ENCODE measurements at regions not wholly inside any gene's neighbourhood (a gene's known extent, or its start where the extent isn't known, plus 50 kb on each side); places are given as distances from the start of the nearest gene placed in this dataset.

DNA sequence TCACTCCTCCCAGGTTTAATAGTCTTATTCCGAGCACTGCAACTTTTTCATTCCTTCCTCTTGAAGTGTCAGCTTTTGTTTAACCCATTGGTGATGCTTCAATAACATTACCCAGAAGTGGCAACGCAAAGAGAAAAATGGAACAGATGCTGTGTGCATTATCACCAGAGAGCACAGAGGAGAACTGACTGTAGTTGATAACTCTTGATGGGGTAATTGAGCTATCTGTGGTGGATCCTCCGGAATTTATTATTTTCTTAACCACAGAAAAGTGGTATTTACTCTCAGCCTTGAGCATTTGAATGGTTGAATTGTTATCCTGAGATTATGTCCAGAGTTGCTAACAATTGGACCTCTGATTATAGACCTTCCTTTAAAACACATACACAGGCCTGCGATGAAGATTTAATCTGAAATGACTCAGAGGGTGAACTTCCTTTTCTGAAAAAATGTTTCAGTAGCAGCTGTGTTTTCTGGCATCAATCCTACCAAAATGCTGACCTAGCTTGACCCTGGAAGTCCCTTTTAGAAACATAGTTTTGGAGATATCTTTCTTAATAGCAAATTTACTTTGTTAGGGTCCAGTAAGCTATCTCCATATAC, 1584.4 kb upstream of the LRRTM3 start:
- no peak overlapping the region for H2AFZ ChIP-seq (ENCODE audit: low read length)
- H4K20me1 ChIP-seq (ENCODE audit: insufficient read depth, low read length): no peaks in the 10 kb centered on the region
- H3K36me3 ChIP-seq (ENCODE audit: insufficient read depth, low read length): no peaks in the 10 kb centered on the region
- H3K9ac ChIP-seq (ENCODE audit: low read length): no peak overlapping the region
- H3F3A ChIP-seq (ENCODE audit: insufficient read depth, low read length): no peaks in the 10 kb centered on the region
- H3K4me3 ChIP-seq (ENCODE audit: low read depth, low read length, poor library complexity, severe bottlenecking): no peak overlapping the region
- H3K9me2 ChIP-seq (ENCODE audit: low read depth, low read length): no peaks in the 10 kb centered on the region
- H3K4me1 ChIP-seq (ENCODE audit: insufficient read depth, low read length, severe bottlenecking): no peaks in the 10 kb centered on the region
- no peak overlapping the region for H3K4me2 ChIP-seq (ENCODE audit: low read length)
- no peaks in the 10 kb centered on the region for H3K27me3 ChIP-seq (ENCODE audit: insufficient read depth, low read length)
- H3K9me3 ChIP-seq (ENCODE audit: low read length): no peaks in the 10 kb centered on the region
- H3K79me2 ChIP-seq (ENCODE audit: insufficient read depth, low read length): no peaks in the 10 kb centered on the region
- H3K27ac ChIP-seq (ENCODE audit: low read depth, low read length, poor library complexity, severe bottlenecking): no peak overlapping the region
- TF ChIP-seq EZH2 (IDR thresholded peaks at IDR 0.05; ENCODE audit: borderline replicate concordance, low read length): no peak
- TF ChIP-seq, protein P1, sequence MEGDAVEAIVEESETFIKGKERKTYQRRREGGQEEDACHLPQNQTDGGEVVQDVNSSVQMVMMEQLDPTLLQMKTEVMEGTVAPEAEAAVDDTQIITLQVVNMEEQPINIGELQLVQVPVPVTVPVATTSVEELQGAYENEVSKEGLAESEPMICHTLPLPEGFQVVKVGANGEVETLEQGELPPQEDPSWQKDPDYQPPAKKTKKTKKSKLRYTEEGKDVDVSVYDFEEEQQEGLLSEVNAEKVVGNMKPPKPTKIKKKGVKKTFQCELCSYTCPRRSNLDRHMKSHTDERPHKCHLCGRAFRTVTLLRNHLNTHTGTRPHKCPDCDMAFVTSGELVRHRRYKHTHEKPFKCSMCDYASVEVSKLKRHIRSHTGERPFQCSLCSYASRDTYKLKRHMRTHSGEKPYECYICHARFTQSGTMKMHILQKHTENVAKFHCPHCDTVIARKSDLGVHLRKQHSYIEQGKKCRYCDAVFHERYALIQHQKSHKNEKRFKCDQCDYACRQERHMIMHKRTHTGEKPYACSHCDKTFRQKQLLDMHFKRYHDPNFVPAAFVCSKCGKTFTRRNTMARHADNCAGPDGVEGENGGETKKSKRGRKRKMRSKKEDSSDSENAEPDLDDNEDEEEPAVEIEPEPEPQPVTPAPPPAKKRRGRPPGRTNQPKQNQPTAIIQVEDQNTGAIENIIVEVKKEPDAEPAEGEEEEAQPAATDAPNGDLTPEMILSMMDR (IDR thresholded peaks at IDR 0.05; ENCODE audit: low read length): no peak

DNA sequence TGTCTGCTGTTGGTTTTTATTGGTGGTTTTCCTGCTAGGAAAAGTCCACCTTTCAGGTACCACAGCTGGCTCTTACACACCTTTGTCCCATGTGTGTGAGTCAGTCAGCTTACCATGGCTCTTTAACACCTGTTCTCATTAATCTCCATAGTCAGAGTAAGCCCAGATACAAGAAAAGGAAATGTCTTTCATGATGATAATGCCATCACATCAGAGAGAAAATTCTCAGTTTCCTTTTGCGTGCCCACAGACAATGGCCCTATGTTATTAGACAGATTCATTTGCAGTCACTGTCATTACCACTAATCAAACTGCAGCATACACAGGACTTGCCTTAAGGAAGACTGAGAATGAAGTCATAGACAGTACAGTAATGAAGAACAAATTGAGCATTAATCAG, 1583.6 kb upstream of the LRRTM3 start:
- Histone ChIP-seq H3K27me3 (ENCODE audit: insufficient read depth, low read length) (no peaks in the 10 kb centered on the region), H3F3A (ENCODE audit: insufficient read depth, low read length) (no peaks in the 10 kb centered on the region), H3K4me3 (ENCODE audit: low read depth, low read length, poor library complexity, severe bottlenecking) (no peak overlapping the region), H3K4me2 (ENCODE audit: low read length) (no peak overlapping the region), H3K4me1 (ENCODE audit: insufficient read depth, low read length, severe bottlenecking) (no peaks in the 10 kb centered on the region), H3K27ac (ENCODE audit: low read depth, low read length, poor library complexity, severe bottlenecking) (no peak overlapping the region), H4K20me1 (ENCODE audit: insufficient read depth, low read length) (no peaks in the 10 kb centered on the region), H3K79me2 (ENCODE audit: insufficient read depth, low read length) (no peaks in the 10 kb centered on the region), H2AFZ (ENCODE audit: low read length) (no peak overlapping the region), H3K9me3 (ENCODE audit: low read length) (no peaks in the 10 kb centered on the region), H3K9ac (ENCODE audit: low read length) (no peak overlapping the region), H3K36me3 (ENCODE audit: insufficient read depth, low read length) (no peaks in the 10 kb centered on the region), H3K9me2 (ENCODE audit: low read depth, low read length) (no peaks in the 10 kb centered on the region)
- TF ChIP-seq, protein P1 (IDR thresholded peaks at IDR 0.05; ENCODE audit: low read length): no peak
- no peak for TF ChIP-seq EZH2 (IDR thresholded peaks at IDR 0.05; ENCODE audit: borderline replicate concordance, low read length)

DNA sequence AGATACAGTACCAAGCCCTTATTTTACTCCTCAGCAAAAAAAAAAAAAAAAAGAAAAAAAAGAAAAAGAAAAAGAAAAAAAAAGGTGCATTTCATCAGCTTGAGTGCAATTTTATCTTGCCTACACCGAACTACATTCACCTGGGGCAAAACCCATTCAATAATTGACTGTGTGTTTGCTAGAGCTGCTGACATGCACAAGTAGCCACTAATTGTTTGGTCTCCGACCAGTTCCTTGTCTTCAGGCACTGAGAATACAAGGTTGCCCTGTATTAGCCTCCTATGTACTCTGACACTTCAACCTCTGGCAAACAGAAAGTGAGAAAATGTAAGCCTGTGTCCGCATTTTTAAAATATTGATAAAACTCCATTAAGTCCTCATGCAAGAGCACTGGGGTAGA, 1579.4 kb upstream of the LRRTM3 start:
- H3K9me3 ChIP-seq (ENCODE audit: low read length): no peaks in the 10 kb centered on the region
- H3K79me2 ChIP-seq (ENCODE audit: insufficient read depth, low read length): no peaks in the 10 kb centered on the region
- H3K36me3 ChIP-seq (ENCODE audit: insufficient read depth, low read length): no peaks in the 10 kb centered on the region
- H3K27ac ChIP-seq (ENCODE audit: low read depth, low read length, poor library complexity, severe bottlenecking): no peak overlapping the region
- H3F3A ChIP-seq (ENCODE audit: insufficient read depth, low read length): no peaks in the 10 kb centered on the region
- no peak for TF ChIP-seq EZH2 (IDR thresholded peaks at IDR 0.05; ENCODE audit: borderline replicate concordance, low read length)
- TF ChIP-seq, protein P1 (IDR thresholded peaks at IDR 0.05; ENCODE audit: low read length): no peak
- no peak overlapping the region for H3K4me2 ChIP-seq (ENCODE audit: low read length)
- no peak overlapping the region for H2AFZ ChIP-seq (ENCODE audit: low read length)
- H3K9me2 ChIP-seq (ENCODE audit: low read depth, low read length): no peaks in the 10 kb centered on the region
- no peak overlapping the region for H3K4me3 ChIP-seq (ENCODE audit: low read depth, low read length, poor library complexity, severe bottlenecking)
- H3K4me1 ChIP-seq (ENCODE audit: insufficient read depth, low read length, severe bottlenecking): no peaks in the 10 kb centered on the region
- no peaks in the 10 kb centered on the region for H4K20me1 ChIP-seq (ENCODE audit: insufficient read depth, low read length)
- no peaks in the 10 kb centered on the region for H3K27me3 ChIP-seq (ENCODE audit: insufficient read depth, low read length)
- no peak overlapping the region for H3K9ac ChIP-seq (ENCODE audit: low read length)
